ENCODE measurements at regions not wholly inside any gene's neighbourhood (a gene's known extent, or its start where the extent isn't known, plus 50 kb on each side); places are given as distances from the start of the nearest gene placed in this dataset.

DNA sequence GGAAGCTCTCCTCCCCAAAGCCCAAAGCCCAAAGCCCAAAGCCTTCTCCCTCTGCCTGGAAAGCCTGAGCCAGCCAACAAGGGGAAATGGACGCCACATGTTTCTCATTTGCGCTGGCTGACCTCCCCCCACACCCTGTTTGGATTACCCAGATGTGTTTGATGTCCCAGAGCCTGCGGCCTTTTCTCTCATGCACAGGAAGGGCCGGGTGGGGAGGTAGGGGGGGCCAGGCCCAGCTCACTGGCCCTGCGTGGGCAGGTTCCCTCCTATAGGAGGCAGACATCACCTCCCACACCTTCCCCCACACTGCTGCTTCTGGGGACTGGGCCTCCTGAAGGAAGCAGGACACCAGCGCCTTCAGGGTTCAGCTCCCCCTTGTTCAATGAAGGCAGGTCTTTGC, 116.3 kb downstream of the NAV1 start:
- no peak overlapping the region for H4K91ac ChIP-seq (replicated peaks; ENCODE audit: insufficient read length, low read length)
- no peak overlapping the region for H3K4me2 ChIP-seq (ENCODE audit: insufficient read depth in 1 of 2, low read depth in 2 of 2, low read length in 2 of 2)
- H2AFZ ChIP-seq (ENCODE audit: low read length): no peak overlapping the region
- no peak overlapping the region for H3K14ac ChIP-seq (ENCODE audit: insufficient read length)
- H2BK15ac ChIP-seq (ENCODE audit: low read length): 0 out of 2 replicates have a peak overlapping the region, but pooled peaks have one; percentile 61
- H3K4ac ChIP-seq (replicated peaks; ENCODE audit: insufficient read length, low read depth, low read length): no peak overlapping the region
- TF ChIP-seq TAF7 (optimal IDR thresholded peaks at IDR 0.05; ENCODE audit: borderline replicate concordance, low read depth, low read length) (no peak), POLR2AphosphoS5 (IDR thresholded peaks at IDR 0.05; ENCODE audit: low read depth, low read length) (no peak), YY1 (IDR thresholded peaks at IDR 0.05; ENCODE audit: low read depth, low read length) (no peak), RAD21 (IDR thresholded peaks at IDR 0.05 in 1 of 2, conservative IDR thresholded peaks at IDR 0.05 in 1 of 2; ENCODE audit: low read depth in 2 of 2, low read length in 2 of 2) (peak; percentile 10 to 43; a peak in 3 of 4 replicates), EP300 (IDR thresholded peaks at IDR 0.05; ENCODE audit: borderline replicate concordance in 1 of 2, low read depth in 2 of 2, low read length in 2 of 2) (no peak), SRF (IDR thresholded peaks at IDR 0.05; ENCODE audit: low read depth, low read length) (no peak), BRCA1 (IDR thresholded peaks at IDR 0.05; ENCODE audit: low read depth, low read length) (no peak)
- TF ChIP-seq, protein P1, sequence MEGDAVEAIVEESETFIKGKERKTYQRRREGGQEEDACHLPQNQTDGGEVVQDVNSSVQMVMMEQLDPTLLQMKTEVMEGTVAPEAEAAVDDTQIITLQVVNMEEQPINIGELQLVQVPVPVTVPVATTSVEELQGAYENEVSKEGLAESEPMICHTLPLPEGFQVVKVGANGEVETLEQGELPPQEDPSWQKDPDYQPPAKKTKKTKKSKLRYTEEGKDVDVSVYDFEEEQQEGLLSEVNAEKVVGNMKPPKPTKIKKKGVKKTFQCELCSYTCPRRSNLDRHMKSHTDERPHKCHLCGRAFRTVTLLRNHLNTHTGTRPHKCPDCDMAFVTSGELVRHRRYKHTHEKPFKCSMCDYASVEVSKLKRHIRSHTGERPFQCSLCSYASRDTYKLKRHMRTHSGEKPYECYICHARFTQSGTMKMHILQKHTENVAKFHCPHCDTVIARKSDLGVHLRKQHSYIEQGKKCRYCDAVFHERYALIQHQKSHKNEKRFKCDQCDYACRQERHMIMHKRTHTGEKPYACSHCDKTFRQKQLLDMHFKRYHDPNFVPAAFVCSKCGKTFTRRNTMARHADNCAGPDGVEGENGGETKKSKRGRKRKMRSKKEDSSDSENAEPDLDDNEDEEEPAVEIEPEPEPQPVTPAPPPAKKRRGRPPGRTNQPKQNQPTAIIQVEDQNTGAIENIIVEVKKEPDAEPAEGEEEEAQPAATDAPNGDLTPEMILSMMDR (IDR thresholded peaks at IDR 0.05; ENCODE audit: control extremely low read depth in 1 of 3, insufficient read depth in 1 of 3, low read depth in 1 of 3, low read length in 3 of 3): peak; percentile 46 to 49 (median 48)
- no peak overlapping the region for H3K56ac ChIP-seq (replicated peaks; ENCODE audit: insufficient read length, low read depth, low read length)
- no peak overlapping the region for H3K18ac ChIP-seq (ENCODE audit: extremely low read depth, low read length)
- H3K79me1 ChIP-seq (ENCODE audit: low read depth, low read length): peaks cover 16% of the 10 kb centered on the region
- no peak overlapping the region for H3K9ac ChIP-seq (replicated peaks in 1 of 4; ENCODE audit: extremely low read depth in 1 of 4, low read depth in 3 of 4, low read length in 3 of 4)
- H2BK20ac ChIP-seq (ENCODE audit: low read length): no peak overlapping the region
- 82% methylated on average over 6 of the region's 6 CpGs; no CpG with 5 or more reads in 1 of the 2 experiments for WGBS, 2 experiments (ENCODE audit: extremely low coverage in 1 of 2, insufficient coverage in 1 of 2, insufficient read length in 1 of 2, insufficient replicate concordance in 2 of 2, low coverage in 1 of 2, low lambda C conversion rate in 2 of 2, missing lambda C conversion rate in 1 of 2)
- no peak for FAIRE-seq
- H2BK5ac ChIP-seq (ENCODE audit: low read depth, low read length): no peak overlapping the region; the same call in 1 of the 2 replicates
- peaks cover 9 to 27% (median 19%) of the 10 kb centered on the region in 4 experiments for H3K4me1 ChIP-seq (replicated peaks in 1 of 4; ENCODE audit: control insufficient read depth in 3 of 4, insufficient read depth in 4 of 4, low read length in 3 of 4)
- peaks cover 0 to 5% (median 0%) of the 10 kb centered on the region in 4 experiments; a peak in 1 of 7 replicates for H3K27me3 ChIP-seq (replicated peaks in 1 of 4; ENCODE audit: control insufficient read depth in 3 of 4, extremely low read depth in 1 of 4, insufficient read depth in 3 of 4, low read length in 3 of 4)
- H2BK120ac ChIP-seq (replicated peaks; ENCODE audit: low read depth, low read length): no peak overlapping the region
- no peak overlapping the region for H3K23ac ChIP-seq (ENCODE audit: insufficient read length)
- 0 out of 2 replicates have a peak overlapping the region, but pooled peaks have one; percentile 76 for H2BK12ac ChIP-seq (ENCODE audit: low read depth, low read length)
- H3K4me3 ChIP-seq (ENCODE audit: extremely low read depth in 1 of 4, insufficient read depth in 2 of 4, low read depth in 3 of 4, low read length in 4 of 4): no peak overlapping the region
- no peak overlapping the region; the same call in 1 of the 2 replicates for H2AK5ac ChIP-seq (ENCODE audit: low read depth, low read length)
- ChIA-PET POLR2A (ENCODE audit: partially characterized antibody) (interaction anchor here (1.0 to 1.8 kb wide), 2 partner anchors 10 to 11 kb away, joined by 3 to 4 read pairs; no protein-coding TSS in a partner anchor), CTCF (ENCODE audit: partially characterized antibody) (interaction anchor here (0.6 to 5.3 kb wide), 25 partner anchors 9 to 499 kb away, joined by 3 to 34 read pairs (median 4); no protein-coding TSS in a partner anchor)
- no peak for DNase-seq (ENCODE audit: low read depth in 1 of 2, low spot score in 2 of 2)
- no peak overlapping the region for H4K5ac ChIP-seq (ENCODE audit: insufficient read length, low read depth, low read length)
- no peak overlapping the region for H3K27ac ChIP-seq (ENCODE audit: low read depth, low read length)
- no peaks in the 10 kb centered on the region for H3K9me3 ChIP-seq (ENCODE audit: insufficient read depth in 2 of 2, low read depth in 1 of 2, low read length in 1 of 2)
- H3K79me2 ChIP-seq (ENCODE audit: control insufficient read depth in 1 of 2, insufficient read depth in 2 of 2, low read length in 2 of 2): peaks cover 0 to 29% of the 10 kb centered on the region in 2 experiments; a peak in 2 of 4 replicates
- no peak overlapping the region for H4K8ac ChIP-seq (ENCODE audit: extremely low read depth, insufficient read depth, low read length)
- peaks cover 8 to 14% of the 10 kb centered on the region in 2 experiments for H4K20me1 ChIP-seq (replicated peaks in 1 of 2; ENCODE audit: control insufficient read depth in 1 of 2, insufficient read depth in 2 of 2, low read length in 2 of 2)
- H3K23me2 ChIP-seq (ENCODE audit: low read depth, low read length): no peaks in the 10 kb centered on the region; the same call in 1 of the 2 replicates
- no peaks in the 10 kb centered on the region for H3K36me3 ChIP-seq (ENCODE audit: control insufficient read depth in 2 of 4, insufficient read depth in 4 of 4, low read length in 3 of 4)

All from H1 (cell line).